Activated CD8-positive, alpha-beta memory T cell treated with anti-CD3 and anti-CD28 coated beads for 1 hour (primary cell): ENCODE measurements at regions not wholly inside any gene's neighbourhood (a gene's known extent, or its start where the extent isn't known, plus 50 kb on each side); places are given as distances from the start of the nearest gene placed in this dataset.

Experiments used
- DNase-seq, 2 donors: peaks; one replicate each; pipeline ENCODE4 v3.0.0-alpha.2; 2020; ENCODE audit warnings: low read depth in 1 of 2; ENCODE audit errors: extremely low read depth in 1 of 2

- DNase-seq: no peak
Measured at GRCh38 chr5:6806668-6807067, 93.4 kb downstream of the TENT4A start.

GRCh38 chr5:6808462-6808861 lies 95.2 kb downstream of the TENT4A start:
- DNase-seq: no peak

GRCh38 chr5:6810641-6811405 lies 97.6 kb downstream of the TENT4A start:
- DNase-seq: no peak

- no peak for DNase-seq
Measured at GRCh38 chr5:6812091-6812490, 98.9 kb downstream of the TENT4A start.

- DNase-seq: no peak
Measured at GRCh38 chr5:6812800-6813731, 99.8 kb downstream of the TENT4A start.

GRCh38 chr5:6814816-6815215 lies 101.6 kb downstream of the TENT4A start:
- no peak for DNase-seq

- no peak for DNase-seq
Measured at GRCh38 chr5:6818594-6819511, 105.6 kb downstream of the TENT4A start.

- no peak for DNase-seq
Measured at GRCh38 chr5:6819521-6819920, 106.3 kb downstream of the TENT4A start.

GRCh38 chr5:6820851-6821479 lies 107.7 kb downstream of the TENT4A start:
- DNase-seq: peak in 1 of 2 donors; percentile 10

GRCh38 chr5:6822068-6822467 lies 108.8 kb downstream of the TENT4A start:
- no peak for DNase-seq

GRCh38 chr5:6822556-6823343 lies 109.5 kb downstream of the TENT4A start:
- DNase-seq: no peak

GRCh38 chr5:6823996-6824395 lies 110.8 kb downstream of the TENT4A start:
- no peak for DNase-seq

- no peak for DNase-seq
Measured at GRCh38 chr5:6825678-6826244, 112.5 kb downstream of the TENT4A start.

GRCh38 chr5:6826756-6827155 lies 113.5 kb downstream of the TENT4A start:
- no peak for DNase-seq

- DNase-seq: peak in 1 of 2 donors; percentile 1
Measured at GRCh38 chr5:6827526-6828219, 114.4 kb downstream of the TENT4A start.

- DNase-seq: no peak
Measured at GRCh38 chr5:6829150-6829784, 116.0 kb downstream of the TENT4A start.

- DNase-seq: no peak
Measured at GRCh38 chr5:6830643-6831239, 117.5 kb downstream of the TENT4A start.
